Activated CD4-positive, alpha-beta T cell treated with anti-CD3 and anti-CD28 coated beads for 48 hours (primary cell): ENCODE measurements at regions not wholly inside any gene's neighbourhood (a gene's known extent, or its start where the extent isn't known, plus 50 kb on each side); places are given as distances from the start of the nearest gene placed in this dataset.
A peak's percentile ranks its signal among the peaks of the same experiment; 100 is the strongest.

Experiments used
- DNase-seq: peaks from one replicate; pipeline ENCODE4 v3.0.0-alpha.2; 2020

GRCh38 chr17:56648321-56648720, 54.8 kb downstream of the NOG start:
- DNase-seq = no peak

- DNase-seq = no peak
Measured at GRCh38 chr17:56648806-56649205, 55.3 kb downstream of the NOG start.

- no peak for DNase-seq
Measured at GRCh38 chr17:56652628-56653027, 59.1 kb downstream of the NOG start.

GRCh38 chr17:56653877-56654276, 60.4 kb downstream of the NOG start:
- peak; percentile 77 for DNase-seq

- DNase-seq = no peak
Measured at GRCh38 chr17:56656701-56657327, 63.3 kb downstream of the NOG start.

- DNase-seq = no peak
Measured at GRCh38 chr17:56658648-56659047, 65.1 kb downstream of the NOG start.

- DNase-seq = no peak
Measured at GRCh38 chr17:56659622-56660021, 66.1 kb downstream of the NOG start.

GRCh38 chr17:56661906-56662305, 68.4 kb downstream of the NOG start:
- no peak for DNase-seq

- DNase-seq = no peak
Measured at GRCh38 chr17:56665864-56666263, 72.4 kb downstream of the NOG start.

GRCh38 chr17:56667925-56668458, 74.5 kb downstream of the NOG start:
- DNase-seq = no peak

- DNase-seq = no peak
Measured at GRCh38 chr17:56672195-56672594, 78.7 kb downstream of the NOG start.

GRCh38 chr17:56674401-56674925, 81.0 kb downstream of the NOG start:
- no peak for DNase-seq

- no peak for DNase-seq
Measured at GRCh38 chr17:56675876-56676660, 82.6 kb downstream of the NOG start.

- DNase-seq = no peak
Measured at GRCh38 chr17:56676810-56677209, 83.3 kb downstream of the NOG start.

- DNase-seq = peak; percentile 26
Measured at GRCh38 chr17:56678249-56679114, 85.0 kb downstream of the NOG start.

- no peak for DNase-seq
Measured at GRCh38 chr17:56679115-56679776, 85.7 kb downstream of the NOG start.

- no peak for DNase-seq
Measured at GRCh38 chr17:56679777-56680422, 86.4 kb downstream of the NOG start.

GRCh38 chr17:56680676-56681075, 87.2 kb downstream of the NOG start:
- no peak for DNase-seq

- peak; percentile 26 for DNase-seq
Measured at GRCh38 chr17:56681561-56682266, 88.2 kb downstream of the NOG start.

- DNase-seq = no peak
Measured at GRCh38 chr17:56688151-56688550, 94.7 kb downstream of the NOG start.
